Fibroblast of upper back skin (primary cell): ENCODE measurements at regions not wholly inside any gene's neighbourhood (a gene's known extent, or its start where the extent isn't known, plus 50 kb on each side); places are given as distances from the start of the nearest gene placed in this dataset.
"Not testable (repeated sequence)": the region's sequence is repeated elsewhere in the genome, so short reads cannot be mapped to it uniquely, and the experiment has no call there.

Experiments used
- DNase-seq: peaks from one replicate; pipeline ENCODE4 v3.0.0-alpha.2; 2013

GRCh38 chrY:3391508-3391907 lies 187.4 kb upstream of the TGIF2LY start:
- DNase-seq, result not testable (repeated sequence)

- DNase-seq, result not testable (repeated sequence)
Measured at GRCh38 chrY:3404241-3404640, 174.6 kb upstream of the TGIF2LY start.

DNA sequence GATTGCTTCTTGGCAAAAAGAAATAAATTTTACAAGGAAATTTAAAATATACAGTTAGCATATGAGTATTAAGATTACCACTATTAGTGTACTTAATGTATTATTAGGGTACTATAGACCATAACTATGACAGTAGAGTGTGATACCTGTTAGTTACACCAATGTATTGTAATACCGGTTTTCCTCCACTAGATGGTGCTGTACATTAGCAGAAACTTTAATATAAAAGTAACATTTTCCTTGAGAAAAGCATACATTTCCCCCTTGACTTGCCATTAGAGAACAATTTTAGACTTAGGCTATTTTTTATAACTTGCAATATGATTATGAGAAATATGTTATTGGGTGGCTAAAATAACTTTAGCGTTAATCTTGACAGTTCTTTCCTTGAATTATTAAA lies 173.3 kb upstream of the TGIF2LY start:
- peak; percentile 2 for DNase-seq

DNA sequence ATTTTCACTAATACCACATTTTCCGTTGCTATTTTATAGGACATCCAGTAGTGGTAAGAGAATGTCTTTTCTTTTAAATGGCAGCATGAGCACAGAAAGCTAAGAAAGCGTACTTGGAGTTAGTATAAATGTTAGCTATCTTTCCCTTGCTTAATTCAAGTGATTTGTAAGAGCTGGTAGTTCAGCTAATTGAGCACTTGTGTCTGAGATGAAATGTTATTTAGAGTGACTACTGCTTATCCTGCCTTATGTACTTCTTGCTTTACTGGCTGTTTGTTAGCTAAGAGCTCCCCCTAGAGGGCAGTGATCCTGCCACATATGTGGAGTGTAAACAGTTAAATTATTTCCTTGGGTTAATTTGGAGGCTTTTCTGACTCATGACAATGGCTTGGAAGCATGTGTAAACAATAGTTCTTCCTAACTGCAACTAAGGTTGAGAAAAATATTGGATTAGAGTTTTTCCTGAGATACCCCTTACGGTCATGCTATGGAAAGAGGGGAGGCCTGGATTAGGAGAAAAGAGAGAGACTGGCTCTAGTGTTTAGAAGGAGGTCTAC lies 171.9 kb upstream of the TGIF2LY start:
- not testable (repeated sequence) for DNase-seq

GRCh38 chrY:3410322-3410892 lies 168.5 kb upstream of the TGIF2LY start:
- not testable (repeated sequence) for DNase-seq
